CD4-positive, CD25-positive, alpha-beta regulatory T cell (primary cell): ENCODE measurements at regions not wholly inside any gene's neighbourhood (a gene's known extent, or its start where the extent isn't known, plus 50 kb on each side); places are given as distances from the start of the nearest gene placed in this dataset.

Experiments used
- ATAC-seq, 2 donors: fragments of 150-1000 bp; cut with Tn5 transposase; one replicate each; pipeline ENCODE4 v1.10.0; 2021; ENCODE audit warnings: low read depth in 2 of 2, moderate number of reproducible peaks in 2 of 2, moderate library complexity in 1 of 2
- DNase-seq, 3 donors: peaks; one replicate each; pipeline versions ENCODE4 v3.0.0 to v3.0.0-alpha.2; 2012 to 2022; ENCODE audit warnings: mixed read lengths in 1 of 3
- H3K27ac ChIP-seq: one replicate; pipeline ENCODE4 v1.7.0; 2013; ENCODE audit warnings: mild to moderate bottlenecking, low read length; ENCODE audit not compliant: insufficient read depth, poor library complexity, severe bottlenecking
- H3K27me3 ChIP-seq: one replicate; pipeline ENCODE4 v1.7.0; 2013; ENCODE audit warnings: low read length; ENCODE audit not compliant: control insufficient read depth, insufficient read depth
- H3K36me3 ChIP-seq: one replicate; pipeline ENCODE4 v1.7.0; 2013; ENCODE audit warnings: mild to moderate bottlenecking, low read length, moderate library complexity; ENCODE audit not compliant: control insufficient read depth, insufficient read depth
- H3K4me1 ChIP-seq: 2 replicates; pipeline ENCODE4 v1.7.0; 2013; ENCODE audit warnings: mild to moderate bottlenecking, low read length; ENCODE audit not compliant: insufficient read depth, control insufficient read depth, poor library complexity, severe bottlenecking
- H3K4me3 ChIP-seq: one replicate; pipeline ENCODE4 v1.7.0; 2013; ENCODE audit warnings: low read depth, mild to moderate bottlenecking, low read length, moderate library complexity
- H3K9me3 ChIP-seq, 2 experiments: 1 replicate in 1 of 2; 2 replicates in 1 of 2; pipeline ENCODE4 v1.7.0; 2013; ENCODE audit warnings: low read length in 2 of 2, mild to moderate bottlenecking in 1 of 2, moderate library complexity in 1 of 2; ENCODE audit not compliant: control insufficient read depth in 2 of 2
- H3K27ac Mint-ChIP-seq, 3 donors: one replicate each; pipeline ENCODE4 v1.8.0; 2020 to 2022; ENCODE audit warnings: mild to moderate bottlenecking in 3 of 3, mixed read lengths in 3 of 3, moderate library complexity in 2 of 3
- H3K27me3 Mint-ChIP-seq: one replicate; pipeline ENCODE4 v1.8.0; 2022; ENCODE audit warnings: mild to moderate bottlenecking, mixed read lengths
- H3K36me3 Mint-ChIP-seq: one replicate; pipeline ENCODE4 v1.8.0; 2020; ENCODE audit warnings: mixed read lengths
- H3K4me1 Mint-ChIP-seq, 4 donors: one replicate each; pipeline ENCODE4 v1.8.0; 2020 to 2022; ENCODE audit warnings: mixed read lengths in 4 of 4, mild to moderate bottlenecking in 1 of 4
- H3K4me3 Mint-ChIP-seq, 4 donors: one replicate each; pipeline ENCODE4 v1.8.0; 2020 to 2022; ENCODE audit warnings: mild to moderate bottlenecking in 4 of 4, mixed read lengths in 4 of 4, moderate library complexity in 3 of 4
- H3K9me3 Mint-ChIP-seq, 7 donors: one replicate each; pipeline ENCODE4 v1.8.0; 2020 to 2022; ENCODE audit warnings: mixed read lengths in 7 of 7, mild to moderate bottlenecking in 3 of 7, moderate library complexity in 2 of 7

DNA sequence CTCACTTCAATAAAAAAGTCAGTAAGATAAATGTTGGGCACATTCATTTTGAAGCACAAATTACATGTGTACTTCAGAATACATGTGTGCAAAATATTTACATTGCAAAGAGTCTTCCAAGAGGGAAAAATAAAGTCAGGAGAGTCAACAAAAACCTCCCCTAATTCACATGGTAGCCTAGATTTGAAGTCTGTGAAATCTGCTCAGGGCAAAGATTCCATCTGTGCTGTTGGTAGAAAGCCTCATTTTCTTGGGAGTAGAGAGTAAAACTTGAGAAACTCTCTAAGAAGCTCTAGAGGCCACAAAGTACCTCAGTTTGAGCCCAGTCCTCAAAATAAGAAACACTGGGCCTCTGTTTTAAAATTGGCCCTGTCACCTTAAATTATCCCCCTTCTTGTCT is 303.4 kb downstream of the RAB28 start:
- no peak overlapping the region for H3K27ac Mint-ChIP-seq
- H3K27ac ChIP-seq = no peak overlapping the region
- no peaks in the 10 kb centered on the region for H3K27me3 Mint-ChIP-seq
- H3K27me3 ChIP-seq = no peaks in the 10 kb centered on the region
- H3K4me3 ChIP-seq = no peak overlapping the region
- H3K36me3 ChIP-seq = no peaks in the 10 kb centered on the region
- ATAC-seq (no peak), DNase-seq (no peak)
- H3K9me3 Mint-ChIP-seq = peaks cover 0 to 4% (median 1%) of the 10 kb centered on the region in 7 donors
- no peaks in the 10 kb centered on the region for H3K4me1 Mint-ChIP-seq
- no peaks in the 10 kb centered on the region for H3K36me3 Mint-ChIP-seq
- no peaks in the 10 kb centered on the region for H3K4me1 ChIP-seq
- no peaks in the 10 kb centered on the region for H3K9me3 ChIP-seq
- H3K4me3 Mint-ChIP-seq = no peak overlapping the region

DNA sequence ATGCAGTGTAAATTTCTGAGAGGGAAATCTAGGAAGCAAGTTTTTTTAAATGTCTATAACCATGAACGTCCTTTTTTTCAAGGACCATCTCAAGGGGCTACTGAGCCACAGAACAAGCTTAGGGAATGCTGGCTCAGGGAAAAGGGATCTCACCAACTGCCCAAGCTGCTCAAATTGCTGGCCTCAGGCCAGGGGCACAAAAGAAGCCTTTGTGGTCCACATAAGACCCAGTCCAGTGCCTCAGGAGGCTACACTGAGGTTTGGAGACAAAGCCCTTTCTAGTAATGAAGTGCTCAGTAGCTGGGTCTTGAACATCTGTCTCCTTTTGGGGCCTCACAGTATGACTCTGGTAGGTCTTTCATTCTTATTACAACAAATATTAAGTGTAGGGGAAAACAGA is 305.5 kb downstream of the RAB28 start:
- Histone ChIP-seq H3K4me1 (no peaks in the 10 kb centered on the region), H3K27ac (no peak overlapping the region), H3K9me3 (no peaks in the 10 kb centered on the region), H3K27me3 (no peaks in the 10 kb centered on the region), H3K36me3 (no peaks in the 10 kb centered on the region), H3K4me3 (no peak overlapping the region)
- Mint-ChIP-seq H3K4me1 (no peaks in the 10 kb centered on the region), H3K27ac (no peak overlapping the region), H3K9me3 (peaks cover 0 to 5% (median 0%) of the 10 kb centered on the region in 7 donors), H3K4me3 (no peak overlapping the region), H3K36me3 (no peaks in the 10 kb centered on the region), H3K27me3 (no peaks in the 10 kb centered on the region)
- no peak for DNase-seq
- ATAC-seq = no peak

DNA sequence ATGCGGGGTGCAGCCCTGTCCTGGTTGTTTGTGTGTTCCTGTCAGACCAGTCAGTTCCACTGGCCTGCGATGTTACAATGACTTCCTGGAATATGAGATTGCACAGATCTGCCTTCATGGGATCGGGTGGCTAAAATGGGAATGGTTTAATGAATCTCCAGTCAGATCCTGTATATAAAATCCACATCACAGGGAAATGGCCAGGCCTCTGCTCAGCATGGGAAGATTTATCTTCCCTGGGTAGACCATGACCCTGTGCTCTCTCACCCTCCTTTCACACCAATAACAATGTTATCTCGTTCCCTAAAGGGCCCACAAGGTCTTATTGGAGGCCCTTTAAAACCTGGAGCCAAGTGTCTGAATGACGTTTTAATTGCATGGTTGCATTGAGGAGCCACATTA is 307.4 kb downstream of the RAB28 start:
- DNase-seq (no peak), ATAC-seq (no peak)
- no peaks in the 10 kb centered on the region for H3K27me3 ChIP-seq
- H3K36me3 Mint-ChIP-seq = no peaks in the 10 kb centered on the region
- peaks cover 0 to 5% (median 0%) of the 10 kb centered on the region in 7 donors for H3K9me3 Mint-ChIP-seq
- H3K4me1 Mint-ChIP-seq = no peaks in the 10 kb centered on the region
- no peaks in the 10 kb centered on the region for H3K36me3 ChIP-seq
- no peak overlapping the region for H3K4me3 ChIP-seq
- no peak overlapping the region for H3K27ac Mint-ChIP-seq
- no peaks in the 10 kb centered on the region for H3K4me1 ChIP-seq
- no peak overlapping the region for H3K27ac ChIP-seq
- no peaks in the 10 kb centered on the region for H3K9me3 ChIP-seq
- H3K4me3 Mint-ChIP-seq = no peak overlapping the region
- no peaks in the 10 kb centered on the region for H3K27me3 Mint-ChIP-seq

DNA sequence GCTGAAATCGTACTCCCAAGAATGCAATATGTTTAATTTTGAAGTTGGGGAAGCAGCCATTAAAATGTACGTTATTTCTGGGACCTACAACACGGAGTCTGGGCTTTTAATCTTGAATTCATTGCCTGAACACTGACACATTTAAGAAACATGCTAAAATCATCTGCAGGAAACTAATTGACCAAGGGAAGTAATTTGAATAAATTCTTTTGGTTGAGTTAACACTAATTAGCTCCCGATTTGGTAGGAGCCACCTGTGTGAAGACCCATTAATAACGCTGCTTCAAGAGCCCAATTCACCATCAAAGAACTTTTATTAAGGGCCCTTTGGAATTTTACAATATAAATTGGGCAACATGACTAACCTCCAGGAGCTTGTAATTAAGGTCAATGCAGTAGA is 309.2 kb downstream of the RAB28 start:
- no peak for ATAC-seq

DNA sequence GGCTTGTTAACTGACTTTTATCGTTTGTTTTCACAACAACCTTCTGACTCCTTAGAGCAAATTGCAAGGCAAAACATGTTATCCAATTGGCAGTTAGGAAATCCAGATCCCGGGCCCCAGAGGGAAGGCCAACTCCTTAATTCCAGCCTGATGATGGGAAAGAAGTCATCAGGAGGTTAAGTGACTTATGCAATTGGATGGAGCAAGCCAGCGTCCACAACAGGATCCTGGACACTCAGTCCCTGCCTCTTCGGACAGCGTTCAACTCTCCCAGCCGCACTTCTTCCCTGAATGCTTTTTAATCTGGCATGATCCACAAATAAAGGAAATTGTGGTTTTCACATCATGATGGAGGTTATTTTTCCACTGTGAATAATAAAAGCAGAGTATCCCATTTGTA is 310.1 kb downstream of the RAB28 start:
- Histone ChIP-seq H3K9me3 (no peaks in the 10 kb centered on the region), H3K4me1 (no peaks in the 10 kb centered on the region), H3K36me3 (no peaks in the 10 kb centered on the region), H3K4me3 (no peak overlapping the region), H3K27me3 (no peaks in the 10 kb centered on the region), H3K27ac (no peak overlapping the region)
- Mint-ChIP-seq H3K27ac (no peak overlapping the region), H3K9me3 (peaks cover 0 to 5% (median 0%) of the 10 kb centered on the region in 7 donors), H3K4me1 (no peaks in the 10 kb centered on the region), H3K27me3 (no peaks in the 10 kb centered on the region), H3K36me3 (no peaks in the 10 kb centered on the region), H3K4me3 (no peak overlapping the region)
- ATAC-seq (no peak), DNase-seq (no peak)

More for the DNA sequence above, 309.2 kb downstream of the RAB28 start:
- Histone ChIP-seq H3K27ac (no peak overlapping the region), H3K9me3 (no peaks in the 10 kb centered on the region), H3K27me3 (no peaks in the 10 kb centered on the region), H3K4me3 (no peak overlapping the region), H3K4me1 (no peaks in the 10 kb centered on the region), H3K36me3 (no peaks in the 10 kb centered on the region)
- no peaks in the 10 kb centered on the region for H3K4me1 Mint-ChIP-seq
- H3K36me3 Mint-ChIP-seq = no peaks in the 10 kb centered on the region
- H3K27me3 Mint-ChIP-seq = no peaks in the 10 kb centered on the region
- peaks cover 0 to 5% (median 0%) of the 10 kb centered on the region in 7 donors for H3K9me3 Mint-ChIP-seq
- no peak overlapping the region for H3K27ac Mint-ChIP-seq
- no peak overlapping the region for H3K4me3 Mint-ChIP-seq
- DNase-seq = no peak

DNA sequence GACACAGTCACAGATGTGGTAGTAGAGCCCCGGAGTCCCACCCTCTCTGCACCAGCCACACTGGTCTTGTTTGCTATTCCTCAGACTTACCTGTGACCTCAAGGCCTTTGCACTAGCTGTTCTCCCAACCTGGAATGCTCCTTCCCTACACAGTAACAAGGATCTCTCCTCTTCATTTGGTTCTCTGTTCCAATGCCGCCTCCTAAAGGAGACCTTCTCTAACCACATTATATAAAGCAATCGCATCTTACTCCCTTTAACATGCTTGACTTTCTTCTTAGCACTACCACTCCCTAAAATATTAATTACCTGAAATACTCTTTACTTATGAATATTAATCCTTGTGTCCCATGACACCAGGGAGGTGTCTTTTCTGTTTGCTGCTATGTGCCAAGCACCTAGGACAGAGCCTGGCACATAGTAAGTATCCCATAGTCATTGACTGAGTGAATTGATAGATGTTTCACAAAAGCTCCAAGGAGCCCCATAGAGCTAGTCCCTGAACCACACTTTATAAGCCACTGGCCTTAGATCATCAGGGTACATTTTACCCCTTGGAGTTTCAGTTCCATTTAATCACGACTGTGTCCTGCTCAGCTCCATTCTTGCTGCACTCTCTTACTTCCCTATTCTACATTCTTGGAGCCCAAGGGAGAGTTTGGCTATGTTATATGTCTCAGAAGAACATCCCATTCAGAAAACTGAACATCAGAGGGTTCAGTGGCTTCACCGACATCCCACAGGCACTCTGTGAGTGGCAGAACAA is 312.7 kb downstream of the RAB28 start:
- DNase-seq (no peak), ATAC-seq (no peak)
- Mint-ChIP-seq H3K9me3 (peaks cover 0 to 5% (median 0%) of the 10 kb centered on the region in 7 donors), H3K27me3 (no peaks in the 10 kb centered on the region), H3K4me1 (no peaks in the 10 kb centered on the region), H3K4me3 (no peak overlapping the region), H3K27ac (no peak overlapping the region), H3K36me3 (no peaks in the 10 kb centered on the region)
- Histone ChIP-seq H3K9me3 (no peaks in the 10 kb centered on the region), H3K4me1 (no peaks in the 10 kb centered on the region), H3K27me3 (no peaks in the 10 kb centered on the region), H3K36me3 (no peaks in the 10 kb centered on the region), H3K27ac (no peak overlapping the region), H3K4me3 (no peak overlapping the region)

DNA sequence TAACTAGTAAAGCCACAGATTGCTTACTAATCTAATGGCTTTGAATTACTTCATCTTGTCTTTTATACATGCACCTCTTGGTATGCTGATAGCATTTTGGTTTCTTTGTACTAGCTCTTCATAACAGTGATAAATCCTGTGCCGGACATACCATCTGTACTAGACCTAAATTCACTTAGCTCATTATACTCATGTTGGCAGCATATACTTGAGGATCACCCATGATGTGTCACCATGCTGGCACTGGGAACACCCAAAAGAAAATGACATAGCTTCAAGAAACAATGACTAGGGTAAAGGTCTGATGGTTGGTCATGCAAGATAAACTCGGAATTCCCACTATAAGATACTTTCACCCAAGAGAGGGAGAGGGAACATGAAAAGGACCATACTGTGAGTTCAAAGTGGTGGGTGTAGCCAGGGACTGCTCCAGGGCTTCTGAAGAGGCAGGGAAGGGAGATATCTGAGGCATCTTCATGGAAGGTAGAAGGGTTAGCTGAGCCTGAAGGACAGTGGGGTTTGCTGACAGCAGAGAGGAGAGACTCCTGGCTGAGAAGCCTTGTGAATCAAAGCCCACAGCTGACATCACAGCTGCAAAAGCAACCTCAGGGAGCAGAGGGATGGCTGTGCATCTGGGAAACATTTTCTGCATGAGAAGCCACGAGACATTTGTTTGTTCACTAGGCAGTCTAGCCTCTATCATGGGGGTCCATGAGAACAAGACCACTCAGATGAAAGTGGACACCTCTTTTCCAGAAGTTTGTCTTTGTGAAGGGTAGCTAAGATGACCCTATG is 314.2 kb downstream of the RAB28 start:
- no peaks in the 10 kb centered on the region for H3K27me3 ChIP-seq
- H3K27ac ChIP-seq = no peak overlapping the region
- Mint-ChIP-seq H3K27ac (no peak overlapping the region), H3K27me3 (no peaks in the 10 kb centered on the region), H3K4me1 (no peaks in the 10 kb centered on the region), H3K9me3 (peaks cover 0 to 1% (median 0%) of the 10 kb centered on the region in 7 donors), H3K4me3 (no peak overlapping the region), H3K36me3 (no peaks in the 10 kb centered on the region)
- no peaks in the 10 kb centered on the region for H3K4me1 ChIP-seq
- H3K4me3 ChIP-seq = no peak overlapping the region
- no peaks in the 10 kb centered on the region for H3K36me3 ChIP-seq
- ATAC-seq (no peak), DNase-seq (no peak)
- no peaks in the 10 kb centered on the region for H3K9me3 ChIP-seq
